ENCODE measurements at regions not wholly inside any gene's neighbourhood (a gene's known extent, or its start where the extent isn't known, plus 50 kb on each side); places are given as distances from the start of the nearest gene placed in this dataset.
"Not testable (repeated sequence)": the region's sequence is repeated elsewhere in the genome, so short reads cannot be mapped to it uniquely, and the experiment has no call there.

- Histone ChIP-seq H3K36me3 (ENCODE audit: control insufficient read depth in 2 of 4, insufficient read depth in 4 of 4, low read length in 3 of 4) (no peaks in the 10 kb centered on the region), H3K4ac (replicated peaks; ENCODE audit: insufficient read length, low read depth, low read length) (no peak overlapping the region), H3K79me1 (ENCODE audit: low read depth, low read length) (no peaks in the 10 kb centered on the region), H3K9ac (replicated peaks in 1 of 4; ENCODE audit: extremely low read depth in 1 of 4, low read depth in 3 of 4, low read length in 3 of 4) (no peak overlapping the region), H4K91ac (replicated peaks; ENCODE audit: insufficient read length, low read length) (no peak overlapping the region), H2BK12ac (ENCODE audit: low read depth, low read length) (no peak overlapping the region), H3K4me1 (replicated peaks in 1 of 4; ENCODE audit: control insufficient read depth in 3 of 4, insufficient read depth in 4 of 4, low read length in 3 of 4) (no peaks in the 10 kb centered on the region), H2BK5ac (ENCODE audit: low read depth, low read length) (no peak overlapping the region), H2BK15ac (ENCODE audit: low read length) (no peak overlapping the region), H3K4me2 (ENCODE audit: insufficient read depth in 1 of 2, low read depth in 2 of 2, low read length in 2 of 2) (no peak overlapping the region), H3K18ac (ENCODE audit: extremely low read depth, low read length) (no peak overlapping the region), H2AFZ (ENCODE audit: low read length) (no peak overlapping the region), H3K14ac (ENCODE audit: insufficient read length) (no peak overlapping the region), H2AK5ac (ENCODE audit: low read depth, low read length) (no peak overlapping the region), H4K5ac (ENCODE audit: insufficient read length, low read depth, low read length) (no peak overlapping the region), H2BK120ac (replicated peaks; ENCODE audit: low read depth, low read length) (no peak overlapping the region), H3K27me3 (replicated peaks in 1 of 4; ENCODE audit: control insufficient read depth in 3 of 4, extremely low read depth in 1 of 4, insufficient read depth in 3 of 4, low read length in 3 of 4) (no peaks in the 10 kb centered on the region), H3K27ac (ENCODE audit: low read depth, low read length) (no peak overlapping the region), H3K23ac (ENCODE audit: insufficient read length) (no peak overlapping the region), H2BK20ac (ENCODE audit: low read length) (no peak overlapping the region), H3K79me2 (ENCODE audit: control insufficient read depth in 1 of 2, insufficient read depth in 2 of 2, low read length in 2 of 2) (no peaks in the 10 kb centered on the region), H4K8ac (ENCODE audit: extremely low read depth, insufficient read depth, low read length) (no peak overlapping the region), H4K20me1 (replicated peaks in 1 of 2; ENCODE audit: control insufficient read depth in 1 of 2, insufficient read depth in 2 of 2, low read length in 2 of 2) (no peaks in the 10 kb centered on the region), H3K4me3 (ENCODE audit: extremely low read depth in 1 of 4, insufficient read depth in 2 of 4, low read depth in 3 of 4, low read length in 4 of 4) (no peak overlapping the region), H3K9me3 (ENCODE audit: insufficient read depth in 2 of 2, low read depth in 1 of 2, low read length in 1 of 2) (no peaks in the 10 kb centered on the region), H3K23me2 (ENCODE audit: low read depth, low read length) (no peaks in the 10 kb centered on the region), H3K56ac (replicated peaks; ENCODE audit: insufficient read length, low read depth, low read length) (no peak overlapping the region)
- ChIA-PET CTCF (ENCODE audit: partially characterized antibody) (no interaction called here), POLR2A (ENCODE audit: partially characterized antibody) (no interaction called here)
- 87% methylated on average over 2 of the region's 2 CpGs; no CpG with 5 or more reads in 1 of the 2 experiments for WGBS, 2 experiments (ENCODE audit: extremely low coverage in 1 of 2, insufficient coverage in 1 of 2, insufficient read length in 1 of 2, insufficient replicate concordance in 2 of 2, low coverage in 1 of 2, low lambda C conversion rate in 2 of 2, missing lambda C conversion rate in 1 of 2)
- FAIRE-seq = no peak
- no peak for DNase-seq (ENCODE audit: low read depth in 1 of 2, low spot score in 2 of 2)
- TF ChIP-seq GTF2F1 (IDR thresholded peaks at IDR 0.05; ENCODE audit: borderline replicate concordance, low read depth, low read length) (no peak), RFX5 (IDR thresholded peaks at IDR 0.05; ENCODE audit: borderline replicate concordance, low read depth, low read length) (no peak)
These were observed 212.9 kb downstream of the SPATA31A6 start for GRCh38 chr9:42396318-42396717.

- H3K23ac ChIP-seq (ENCODE audit: insufficient read length); H3K23me2 ChIP-seq (ENCODE audit: low read depth, low read length); H3K14ac ChIP-seq (ENCODE audit: insufficient read length); POLR2A ChIA-PET (ENCODE audit: partially characterized antibody); CTCF ChIA-PET (ENCODE audit: partially characterized antibody); H3K79me2 ChIP-seq (ENCODE audit: control insufficient read depth in 1 of 2, insufficient read depth in 2 of 2, low read length in 2 of 2); H3K36me3 ChIP-seq (ENCODE audit: control insufficient read depth in 2 of 4, insufficient read depth in 4 of 4, low read length in 3 of 4); H3K79me1 ChIP-seq (ENCODE audit: low read depth, low read length); H3K27ac ChIP-seq (ENCODE audit: low read depth, low read length); H3K4ac ChIP-seq (replicated peaks; ENCODE audit: insufficient read length, low read depth, low read length); H3K18ac ChIP-seq (ENCODE audit: extremely low read depth, low read length); H2BK120ac ChIP-seq (replicated peaks; ENCODE audit: low read depth, low read length); H4K91ac ChIP-seq (replicated peaks; ENCODE audit: insufficient read length, low read length); H2BK12ac ChIP-seq (ENCODE audit: low read depth, low read length); H3K4me2 ChIP-seq (ENCODE audit: insufficient read depth in 1 of 2, low read depth in 2 of 2, low read length in 2 of 2); H3K9ac ChIP-seq (replicated peaks in 1 of 4; ENCODE audit: extremely low read depth in 1 of 4, low read depth in 3 of 4, low read length in 3 of 4); H2BK15ac ChIP-seq (ENCODE audit: low read length); H2AFZ ChIP-seq (ENCODE audit: low read length); H4K20me1 ChIP-seq (replicated peaks in 1 of 2; ENCODE audit: control insufficient read depth in 1 of 2, insufficient read depth in 2 of 2, low read length in 2 of 2); H3K56ac ChIP-seq (replicated peaks; ENCODE audit: insufficient read length, low read depth, low read length); H3K4me1 ChIP-seq (replicated peaks in 1 of 4; ENCODE audit: control insufficient read depth in 3 of 4, insufficient read depth in 4 of 4, low read length in 3 of 4); H3K27me3 ChIP-seq (replicated peaks in 1 of 4; ENCODE audit: control insufficient read depth in 3 of 4, extremely low read depth in 1 of 4, insufficient read depth in 3 of 4, low read length in 3 of 4); H4K5ac ChIP-seq (ENCODE audit: insufficient read length, low read depth, low read length); H3K9me3 ChIP-seq (ENCODE audit: insufficient read depth in 2 of 2, low read depth in 1 of 2, low read length in 1 of 2); H2BK20ac ChIP-seq (ENCODE audit: low read length); DNase-seq (ENCODE audit: low read depth in 1 of 2, low spot score in 2 of 2); H2BK5ac ChIP-seq (ENCODE audit: low read depth, low read length); H4K8ac ChIP-seq (ENCODE audit: extremely low read depth, insufficient read depth, low read length); H3K4me3 ChIP-seq (ENCODE audit: extremely low read depth in 1 of 4, insufficient read depth in 2 of 4, low read depth in 3 of 4, low read length in 4 of 4); H2AK5ac ChIP-seq (ENCODE audit: low read depth, low read length); FAIRE-seq: not testable (repeated sequence)
- 90% methylated on average over 7 of the region's 7 CpGs; no CpG with 5 or more reads in 1 of the 2 experiments for WGBS, 2 experiments (ENCODE audit: extremely low coverage in 1 of 2, insufficient coverage in 1 of 2, insufficient read length in 1 of 2, insufficient replicate concordance in 2 of 2, low coverage in 1 of 2, low lambda C conversion rate in 2 of 2, missing lambda C conversion rate in 1 of 2)
These were observed 213.9 kb downstream of the SPATA31A6 start for GRCh38 chr9:42397336-42397735.
